ENCODE measurements at regions not wholly inside any gene's neighbourhood (a gene's known extent, or its start where the extent isn't known, plus 50 kb on each side); places are given as distances from the start of the nearest gene placed in this dataset.

DNA sequence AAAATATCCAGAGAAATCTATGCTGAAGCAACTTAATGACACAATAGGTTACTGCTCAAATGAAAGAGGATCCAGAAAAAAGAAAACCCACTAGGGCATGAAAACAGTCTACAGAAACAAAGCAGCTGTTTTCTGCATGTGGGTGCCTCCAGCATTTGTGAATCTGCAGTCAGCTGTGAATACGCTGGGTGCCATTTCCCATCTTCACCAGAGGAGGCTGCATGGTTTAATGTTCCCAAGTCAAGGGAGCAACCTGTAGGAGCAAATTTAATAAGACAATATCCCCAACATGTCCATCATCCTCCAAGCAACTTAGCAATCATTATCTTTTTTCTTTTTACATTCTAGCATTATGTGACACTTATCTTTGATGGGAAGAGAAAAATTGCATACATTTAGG, 396.6 kb downstream of the BRINP2 start:
- no peak for DNase-seq

DNA sequence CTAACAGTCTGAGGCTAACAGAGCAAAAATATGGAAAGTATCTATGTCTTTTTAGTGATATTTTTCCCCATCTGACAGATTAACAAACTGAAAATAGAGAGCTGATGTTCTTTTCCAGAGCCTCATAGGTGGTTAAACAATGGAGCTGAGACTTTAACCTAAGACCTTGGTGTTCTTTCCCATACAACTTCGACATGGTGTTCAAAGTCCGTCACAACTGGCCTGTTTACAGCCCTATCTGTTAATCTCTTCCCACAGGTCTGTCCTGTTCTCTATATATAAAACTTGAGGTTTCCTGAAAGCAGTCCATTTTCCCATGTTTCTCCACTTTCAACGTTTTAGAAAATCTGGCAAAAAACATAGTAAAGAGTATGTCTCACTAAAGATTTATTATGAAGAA, 395.7 kb downstream of the BRINP2 start:
- no peak for DNase-seq

DNA sequence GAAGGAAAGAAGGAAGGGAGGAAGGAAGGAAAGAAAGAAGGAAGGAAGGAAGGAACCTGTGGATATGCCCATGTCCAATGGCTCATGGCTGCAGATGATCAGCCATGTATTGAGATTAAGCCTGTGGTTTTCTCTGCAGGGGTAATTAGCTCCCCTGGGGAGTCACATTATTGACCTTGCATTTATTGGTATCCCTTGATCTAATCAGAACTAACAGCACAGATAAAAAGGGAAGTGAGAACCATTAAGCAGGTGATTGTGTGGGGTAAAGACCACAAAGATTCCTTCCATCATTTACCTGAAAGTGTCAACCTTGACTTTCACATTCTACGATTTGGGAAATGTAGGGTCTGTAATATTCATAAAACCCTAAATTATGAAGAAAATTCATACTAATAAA, 390.7 kb downstream of the BRINP2 start:
- DNase-seq, result no peak

DNA sequence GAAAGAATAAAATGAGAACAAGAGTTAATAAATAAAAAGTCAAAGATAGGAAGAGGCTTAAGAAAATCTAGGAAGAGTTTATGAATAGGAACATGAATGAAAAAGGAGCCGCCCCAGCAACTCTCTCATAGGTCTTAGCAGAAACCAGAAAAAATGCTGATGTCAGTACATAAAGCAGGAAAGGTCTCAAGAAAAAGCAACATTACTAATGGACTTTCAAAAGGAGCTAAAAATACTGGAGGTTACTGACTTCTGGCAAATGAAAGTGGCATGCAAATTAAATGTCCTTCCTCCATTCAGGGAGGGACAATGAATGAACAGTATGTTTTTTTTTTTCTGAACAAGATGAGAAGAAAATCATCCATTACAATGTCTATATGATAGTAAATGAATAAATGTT, 387.6 kb downstream of the BRINP2 start:
- no peak for DNase-seq

DNA sequence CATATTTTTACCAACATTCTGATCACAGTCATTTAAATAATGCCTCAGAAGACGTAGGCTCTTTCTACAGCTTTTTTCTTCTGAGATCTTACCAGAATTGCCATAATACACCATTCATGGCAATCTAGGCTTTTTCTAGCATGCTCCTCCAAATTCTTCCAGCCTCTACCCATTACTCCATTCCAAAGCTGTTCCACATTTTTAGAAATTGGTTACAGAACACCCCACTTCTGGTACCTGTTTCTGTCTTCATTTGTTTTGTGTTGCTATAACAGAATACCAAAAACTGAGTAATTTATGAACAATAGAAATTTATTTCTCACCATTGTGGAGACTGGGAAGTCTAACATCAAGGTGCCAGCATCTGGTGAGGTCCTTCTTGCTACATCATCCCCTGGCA, 385.4 kb downstream of the BRINP2 start:
- DNase-seq, result no peak

DNA sequence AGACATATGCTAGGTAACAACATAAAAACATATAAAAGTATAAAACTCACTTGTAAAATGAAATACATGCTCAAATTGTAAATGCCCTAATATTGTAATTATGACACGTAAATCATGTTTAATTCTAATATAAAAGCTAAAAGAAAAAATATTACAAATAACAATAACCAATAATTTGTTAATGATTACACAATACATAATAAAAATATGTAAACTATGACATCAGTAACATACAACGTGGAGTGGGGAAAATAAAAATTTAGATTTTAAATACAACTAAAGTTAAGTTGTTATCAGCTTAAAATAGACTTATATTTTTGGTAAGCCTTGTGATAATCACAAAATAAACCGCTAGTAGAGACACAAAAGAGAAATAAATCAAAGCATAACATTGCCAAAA, 376.4 kb downstream of the BRINP2 start:
- no peak for DNase-seq

DNA sequence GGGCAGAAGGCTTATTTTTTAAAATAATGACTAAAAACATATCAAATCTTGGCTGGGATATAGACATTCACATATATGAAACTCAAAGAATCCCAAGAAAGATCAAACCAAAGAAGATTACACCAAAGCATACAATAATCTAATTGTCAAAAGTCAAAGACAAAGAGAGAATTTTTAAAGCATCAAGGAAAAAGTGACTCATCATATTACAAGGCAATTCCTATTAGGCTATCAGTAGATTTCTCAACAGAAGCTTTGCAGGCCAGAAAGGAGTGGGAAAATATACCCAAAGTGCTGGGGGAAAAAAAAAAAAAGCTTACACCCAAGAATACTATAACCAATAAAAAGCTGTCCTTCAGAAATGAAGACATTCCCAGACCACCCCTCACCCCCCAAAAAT, 375.6 kb downstream of the BRINP2 start:
- DNase-seq, result no peak

DNA sequence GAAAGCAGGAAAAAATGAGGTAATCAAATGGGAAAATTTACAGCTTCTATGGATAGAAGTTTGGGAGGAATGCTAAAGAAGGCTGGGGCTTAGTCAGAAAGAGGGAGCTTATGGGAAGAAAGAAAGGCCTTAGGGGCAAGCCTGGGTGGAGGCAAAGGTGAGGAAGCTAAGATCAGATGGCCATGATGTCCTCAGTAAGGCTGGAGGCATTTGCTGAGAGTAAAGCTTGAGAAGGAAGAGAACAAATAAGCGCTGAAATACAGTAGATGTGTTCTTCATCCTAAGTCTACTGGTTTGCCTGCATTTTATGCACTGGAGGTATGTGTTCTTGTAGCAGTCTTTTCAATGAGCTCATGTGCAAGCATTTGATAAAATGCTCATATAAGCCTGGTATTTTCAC, 355.4 kb downstream of the BRINP2 start:
- DNase-seq, result no peak

DNA sequence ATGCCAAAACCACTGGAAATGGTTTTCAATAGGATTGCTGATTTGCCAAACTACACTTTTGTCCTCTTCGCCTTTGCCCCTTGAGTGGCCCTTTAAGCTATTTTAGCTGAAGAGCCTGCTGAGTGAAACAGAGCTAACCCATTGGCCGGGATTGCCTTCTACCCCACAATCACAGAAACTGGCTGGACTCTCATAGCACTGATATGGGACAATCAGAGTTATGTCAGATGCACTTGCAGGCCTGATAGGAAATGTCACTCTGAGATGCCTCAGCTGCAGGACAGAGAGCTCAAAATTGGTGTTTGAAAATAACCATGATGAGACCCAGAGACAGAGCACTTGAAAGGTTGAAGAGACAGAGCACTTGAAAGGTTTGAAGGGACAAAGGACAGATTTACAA, 354.4 kb downstream of the BRINP2 start:
- DNase-seq, result no peak

DNA sequence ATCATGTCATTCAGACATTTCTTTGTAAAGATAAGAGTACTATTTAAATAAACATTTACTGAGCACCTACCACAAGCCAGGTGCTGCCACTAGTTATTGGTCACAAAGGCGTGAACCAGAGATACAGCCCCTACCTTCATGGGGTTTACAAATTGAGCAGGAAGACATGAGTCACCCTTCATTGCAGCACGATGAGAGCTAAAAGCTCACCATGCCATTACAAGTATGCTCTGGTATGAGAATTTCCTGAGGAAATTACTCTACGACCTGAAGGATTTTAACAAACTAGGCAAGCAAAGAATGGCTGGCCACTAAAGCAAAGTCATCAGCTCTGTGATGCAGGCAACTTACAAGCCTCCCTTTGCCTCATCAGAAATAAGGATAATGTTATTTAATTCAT, 346.8 kb downstream of the BRINP2 start:
- no peak for DNase-seq

DNA sequence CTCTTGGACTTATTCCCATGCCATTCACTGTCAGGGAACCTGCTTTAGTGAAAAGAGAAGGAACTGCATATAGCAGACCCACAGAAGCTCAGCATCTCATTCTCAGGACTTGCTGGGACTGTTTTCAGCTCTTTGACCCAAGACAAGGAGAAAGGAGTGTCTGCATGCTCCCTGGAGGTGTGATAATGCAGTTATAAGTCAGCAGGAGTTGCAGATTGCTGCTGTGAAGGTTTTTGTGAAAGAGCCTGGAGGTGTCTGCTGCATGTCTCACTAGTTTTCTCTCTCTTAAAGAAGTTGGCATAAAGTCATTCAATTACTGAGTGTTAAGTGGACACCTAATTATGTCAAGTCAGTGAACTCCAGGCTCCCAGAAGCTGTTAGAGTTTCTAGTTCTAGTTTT, 343.4 kb downstream of the BRINP2 start:
- no peak for DNase-seq

DNA sequence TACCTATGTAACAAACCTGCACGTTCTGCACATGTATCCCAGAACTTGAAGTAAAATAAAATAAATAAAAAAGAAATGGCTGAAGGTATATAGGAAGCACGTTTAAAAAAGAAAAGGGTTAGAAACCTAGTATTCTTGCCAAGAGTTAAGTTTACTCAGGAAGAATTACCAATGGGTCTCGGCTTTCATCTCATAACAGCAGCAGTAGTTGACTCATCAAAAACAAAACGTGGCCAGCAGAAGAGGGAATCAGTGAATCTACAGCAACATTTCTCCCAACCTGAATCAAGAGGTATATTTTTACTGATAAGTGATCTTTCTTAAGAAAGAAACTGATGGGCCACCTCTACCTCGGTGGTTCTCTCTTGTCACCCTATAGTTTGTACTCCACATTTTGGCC, 340.3 kb downstream of the BRINP2 start:
- DNase-seq, result no peak

DNA sequence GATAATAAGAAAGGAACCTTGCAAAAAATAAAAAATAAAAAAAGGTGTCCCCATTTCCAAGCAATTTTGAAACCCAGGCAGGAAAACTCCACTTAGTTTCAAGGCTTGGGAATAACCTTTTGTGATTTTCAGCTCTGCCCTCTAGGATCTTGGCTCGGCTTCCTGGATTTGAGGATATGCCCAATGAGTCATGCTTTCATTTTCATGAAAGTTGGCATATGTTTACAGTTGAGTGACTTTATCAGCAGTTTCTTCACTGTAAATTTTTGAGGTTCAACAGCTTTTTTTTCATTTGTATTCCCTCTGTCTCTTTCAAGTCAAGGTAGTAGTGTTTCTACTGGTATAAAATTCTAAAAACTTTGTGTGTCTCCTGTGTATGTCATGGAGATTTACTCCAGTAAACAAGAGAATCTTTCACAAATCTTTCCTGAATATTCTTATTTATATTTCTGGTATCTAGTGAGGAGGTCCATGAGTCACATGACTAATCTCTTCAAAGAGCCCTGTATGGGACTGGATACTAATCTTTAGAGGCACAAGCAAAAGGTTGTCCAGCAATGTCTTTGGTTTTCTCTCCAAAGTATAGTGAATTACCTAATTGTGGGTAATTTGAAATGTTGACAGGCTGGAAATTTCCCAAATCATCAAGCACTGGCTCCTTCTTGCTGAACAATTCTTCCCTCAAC, 335.3 kb downstream of the BRINP2 start:
- no peak for DNase-seq

DNA sequence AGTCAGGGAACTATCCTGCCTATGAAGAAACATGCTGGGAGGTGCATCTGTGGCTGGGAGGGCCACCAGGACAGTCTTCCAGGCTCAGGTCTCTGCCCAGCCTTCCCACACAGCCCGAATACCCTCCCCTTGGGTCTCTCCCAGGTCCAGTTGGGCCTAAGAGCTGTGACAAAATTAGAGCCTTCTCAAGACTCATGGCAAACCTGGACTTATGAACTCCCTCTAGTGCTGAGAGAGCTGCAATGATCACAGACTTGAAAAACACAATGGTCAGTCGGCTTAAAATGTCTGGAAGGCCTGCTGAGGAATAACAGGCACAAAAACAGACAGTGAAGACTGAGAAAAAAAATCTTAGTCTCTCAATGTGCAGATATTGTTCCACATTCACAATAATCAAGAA, 325.1 kb downstream of the BRINP2 start:
- no peak for DNase-seq

DNA sequence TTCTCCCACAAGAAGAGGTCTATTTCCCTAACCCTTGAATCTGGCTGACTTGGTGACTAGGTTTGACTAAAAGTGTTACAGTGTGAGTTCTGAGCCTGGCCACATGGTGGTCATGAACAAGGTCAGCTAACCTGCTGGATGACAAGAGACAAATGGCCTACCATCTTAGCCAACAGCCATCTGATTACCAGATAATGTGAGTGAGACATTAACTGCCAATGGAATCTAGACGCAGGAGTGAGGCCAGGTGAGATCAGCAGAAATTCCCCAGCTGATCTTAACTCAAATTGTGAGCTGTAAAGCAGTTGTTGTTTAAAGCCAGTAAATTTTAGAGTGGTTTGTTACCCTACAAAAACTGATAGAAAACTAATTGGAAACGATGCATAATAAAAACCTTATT, 320.0 kb downstream of the BRINP2 start:
- DNase-seq, result no peak

DNA sequence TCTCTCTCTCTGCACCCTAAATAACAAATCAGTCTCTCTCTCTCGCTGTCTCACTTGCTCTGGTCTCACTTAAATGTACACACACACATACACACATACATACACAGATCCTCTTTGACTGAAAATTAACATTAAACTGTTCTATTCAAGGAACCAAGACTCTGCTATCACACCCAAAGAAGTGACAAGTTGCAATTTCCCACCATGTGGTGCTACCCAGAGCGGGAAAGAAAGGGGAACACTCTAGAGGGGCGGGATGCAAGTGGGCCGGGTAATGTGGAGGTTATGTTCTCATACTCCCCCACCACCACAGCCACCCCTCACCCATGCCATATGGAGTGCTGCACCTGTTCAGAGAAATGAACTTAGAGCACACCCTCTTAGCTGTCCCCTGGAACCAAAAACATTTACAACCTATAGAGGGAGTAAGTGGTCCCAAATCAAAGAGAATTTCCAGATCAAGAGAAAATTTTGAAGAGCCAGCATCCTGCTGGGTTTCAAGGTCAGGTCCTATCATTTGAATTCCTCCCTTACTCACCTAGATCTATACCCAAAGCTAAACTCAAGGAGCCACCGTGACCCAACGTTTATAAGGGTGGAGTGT, 319.4 kb downstream of the BRINP2 start:
- no peak for DNase-seq

DNA sequence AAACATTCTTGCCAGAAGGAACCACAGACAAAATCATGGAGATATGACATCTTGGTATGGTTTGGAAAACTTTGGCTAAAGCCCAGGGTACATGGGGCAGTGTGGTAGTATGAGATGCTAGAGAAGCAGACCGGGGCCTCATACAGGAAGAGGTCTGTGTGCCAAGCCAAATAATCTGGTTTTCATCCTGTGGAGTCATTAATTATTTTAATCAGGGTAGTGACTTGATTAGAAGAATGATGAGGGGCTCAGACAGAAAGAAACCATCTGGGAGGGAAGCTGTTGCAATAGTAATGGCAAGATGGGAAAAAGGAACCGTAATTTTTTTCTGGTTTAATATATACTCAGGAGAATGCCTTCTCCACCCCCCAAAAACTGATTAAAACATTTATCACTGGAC, 318.0 kb downstream of the BRINP2 start:
- DNase-seq, result no peak

DNA sequence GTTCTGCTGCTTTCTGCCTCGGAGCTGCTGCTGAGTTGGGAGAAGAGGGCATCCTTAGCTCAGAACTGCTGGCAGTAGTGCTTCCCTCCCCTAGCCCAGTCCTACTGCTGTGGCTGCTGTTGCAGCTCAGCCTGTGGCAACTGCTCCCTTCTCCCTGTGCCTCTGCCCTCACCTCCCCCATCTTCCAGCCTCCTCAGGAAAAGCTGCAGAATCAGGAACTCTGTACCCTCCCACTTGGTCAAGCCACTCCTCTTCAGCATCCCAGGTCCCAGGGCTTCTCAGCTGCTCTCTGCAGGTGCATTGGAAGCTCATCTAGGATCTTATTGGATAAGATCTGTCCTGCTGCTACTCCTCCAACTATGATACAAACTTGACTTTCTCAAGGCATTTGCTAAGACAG, 316.7 kb downstream of the BRINP2 start:
- DNase-seq, result no peak

DNA sequence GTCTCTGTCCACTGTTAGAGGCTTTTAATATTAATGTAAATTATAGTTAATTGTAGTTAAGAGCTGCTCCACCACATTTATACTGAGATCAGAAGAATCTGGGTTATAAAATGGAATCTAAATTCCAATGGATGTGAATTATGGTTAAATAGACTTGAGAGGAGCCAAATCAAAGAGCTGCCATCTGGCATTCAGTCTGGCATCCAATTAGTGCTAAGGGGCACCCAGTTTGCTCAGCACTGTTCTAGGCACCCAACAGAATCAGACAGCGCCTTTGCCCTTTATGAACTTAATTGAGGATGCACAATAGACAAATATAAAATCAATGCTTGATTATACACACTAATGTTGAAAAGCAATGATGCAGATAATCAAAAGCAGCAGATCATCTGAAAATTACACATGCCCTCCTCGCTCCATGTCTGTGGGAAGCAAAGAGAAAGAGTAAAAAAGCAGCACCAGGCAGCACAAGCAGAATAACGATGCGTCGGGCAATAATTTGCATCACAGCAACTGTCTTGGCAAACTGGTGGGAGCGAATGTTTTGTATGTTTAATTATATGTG, 310.1 kb downstream of the BRINP2 start:
- no peak for DNase-seq

DNA sequence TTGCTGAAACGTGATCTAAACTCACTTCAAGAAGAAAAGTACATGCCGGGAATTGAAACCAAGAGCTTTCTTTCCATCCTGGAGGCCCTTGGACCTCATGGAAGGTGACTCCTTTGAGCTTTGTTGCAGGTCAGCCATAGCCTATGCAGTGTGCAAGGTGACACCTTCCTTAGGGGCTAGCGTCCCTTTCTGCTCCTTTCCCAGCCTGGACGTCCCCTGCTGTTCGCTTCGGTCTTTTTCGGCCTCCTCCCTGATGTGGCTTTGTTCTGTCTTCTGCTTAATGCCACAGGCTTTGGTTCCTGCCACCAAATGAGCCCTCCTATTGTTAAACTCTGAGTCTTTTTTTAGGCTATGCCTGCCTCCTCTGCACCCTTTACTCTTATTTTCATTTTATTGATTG, 308.8 kb downstream of the BRINP2 start:
- DNase-seq, result no peak

DNA sequence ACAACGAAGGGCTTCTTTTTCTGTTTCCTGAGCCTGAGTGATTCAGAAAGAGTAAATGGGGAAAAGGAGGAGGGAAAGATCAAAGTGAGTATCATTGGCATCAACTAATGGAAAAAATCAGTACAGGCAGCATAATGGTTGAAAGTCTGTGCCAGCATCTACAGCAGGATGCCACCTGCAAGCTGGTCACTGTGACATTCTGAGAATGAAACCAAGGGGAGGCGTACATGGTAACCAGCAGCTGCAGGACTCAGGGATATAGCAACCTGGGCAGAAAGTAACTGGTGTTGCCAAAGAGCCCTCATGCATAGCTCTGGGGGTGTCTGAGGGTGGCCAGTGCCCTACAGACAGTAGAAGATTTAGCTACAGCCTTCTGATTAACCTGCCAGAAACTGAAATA, 305.9 kb downstream of the BRINP2 start:
- no peak for DNase-seq

DNA sequence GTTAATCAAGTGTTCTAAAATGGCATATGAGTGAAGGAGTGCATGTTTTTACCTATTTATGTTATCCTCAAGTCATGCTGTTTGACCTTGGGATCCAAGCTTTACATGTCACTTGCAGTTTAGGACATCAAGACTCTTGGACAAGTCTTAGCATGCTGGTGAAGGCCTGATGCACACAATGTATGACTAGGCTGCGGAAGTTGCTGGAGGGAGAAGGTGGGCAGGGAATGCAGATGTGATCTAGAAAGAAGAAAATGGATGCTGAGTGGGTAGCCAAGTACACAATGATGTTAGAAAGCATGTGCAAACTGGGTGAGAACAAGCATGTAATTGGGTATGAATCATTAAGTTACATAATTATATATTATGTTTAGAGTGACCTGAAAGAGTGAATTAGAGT, 301.8 kb downstream of the BRINP2 start:
- DNase-seq, result no peak

DNA sequence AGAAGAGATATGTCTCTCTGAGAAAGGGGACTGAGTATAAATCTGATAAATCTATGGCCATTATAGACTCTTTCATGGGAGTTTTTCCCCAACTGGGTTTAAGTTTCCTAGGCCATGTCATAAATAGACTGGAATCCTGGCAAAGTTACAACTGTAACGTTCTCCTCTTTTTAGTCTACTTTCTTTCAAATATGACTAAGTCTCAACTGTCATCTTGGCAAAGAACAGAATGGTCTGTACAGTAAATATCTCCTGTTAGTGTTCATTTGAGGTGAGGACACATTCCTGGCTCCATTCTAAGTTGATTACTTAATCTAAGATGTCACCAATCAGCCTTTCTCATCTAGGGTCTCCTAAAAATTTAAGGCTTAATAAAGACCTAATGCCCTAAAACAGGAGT, 300.5 kb downstream of the BRINP2 start:
- DNase-seq, result no peak

DNA sequence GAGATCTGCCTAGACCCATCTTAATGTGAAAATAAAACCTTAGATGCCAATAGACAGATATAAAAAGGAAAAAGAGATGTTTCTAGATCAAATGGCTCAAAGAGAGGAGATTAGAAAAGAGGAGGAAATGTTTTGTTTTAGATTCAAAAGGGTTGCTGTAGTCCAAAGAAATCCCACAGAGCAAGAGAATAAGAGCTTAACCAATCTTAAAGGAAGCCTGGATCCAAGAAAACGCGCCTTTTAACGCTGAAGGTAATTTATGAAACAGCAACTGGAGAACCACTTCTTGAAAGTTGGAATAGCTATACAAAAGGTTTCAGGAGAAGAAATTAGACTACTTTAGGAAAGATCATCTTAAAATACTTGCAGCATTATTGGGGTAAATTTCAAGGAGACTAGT, 298.8 kb downstream of the BRINP2 start:
- no peak for DNase-seq

DNA sequence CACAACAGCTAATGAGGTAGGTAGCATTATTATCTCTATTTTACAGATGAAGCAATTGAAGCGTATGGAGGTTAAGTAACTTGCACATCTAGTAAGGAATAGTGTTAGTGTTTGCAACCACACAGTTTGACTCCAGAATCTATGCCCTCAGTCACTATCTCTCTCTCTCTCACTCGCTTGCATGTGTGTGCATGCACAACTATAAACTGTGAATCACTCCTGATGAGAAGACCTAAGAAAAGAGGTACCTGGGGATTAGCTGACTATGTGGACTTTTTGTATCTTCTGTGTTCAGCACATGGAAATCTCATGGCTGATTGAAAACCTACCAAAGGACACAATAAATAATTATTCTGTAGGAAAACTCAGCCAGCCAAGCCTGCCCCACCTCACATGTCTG, 295.5 kb downstream of the BRINP2 start:
- DNase-seq, result no peak

Data from suppressor macrophage (primary cell).